Neural cell (in vitro differentiated cells): ENCODE measurements at regions not wholly inside any gene's neighbourhood (a gene's known extent, or its start where the extent isn't known, plus 50 kb on each side); places are given as distances from the start of the nearest gene placed in this dataset.

Experiments used
- H2AFZ ChIP-seq: fragments of 200-600, 300-800 bp; sonication (generic), shearing (Covaris generic); 2 replicates; pipeline ENCODE4 v1.6.0; 2014; ENCODE audit warnings: low read depth, mild to moderate bottlenecking, antibody characterized with exemption, low read length, moderate library complexity
- H3F3A ChIP-seq: fragments of 200-600 bp; shearing (Covaris generic); 2 replicates; pipeline ENCODE4 v1.6.1; 2016; ENCODE audit warnings: mild to moderate bottlenecking, moderate library complexity, mixed read lengths, antibody characterized with exemption, low read length; ENCODE audit not compliant: insufficient read depth, poor library complexity, severe bottlenecking
- H3K27ac ChIP-seq: fragments of 200-600, 300-800 bp; sonication (generic), shearing (Covaris generic); 2 replicates; pipeline ENCODE4 v1.5.1; 2014; ENCODE audit warnings: mild to moderate bottlenecking, low read length, moderate library complexity
- H3K27me3 ChIP-seq: fragments of 300-800, 200-600 bp; sonication (generic), shearing (Covaris generic); 2 replicates; pipeline ENCODE4 v1.6.0; 2014; ENCODE audit warnings: mild to moderate bottlenecking, low read depth, low read length, moderate library complexity; ENCODE audit not compliant: insufficient read depth
- H3K36me3 ChIP-seq: fragments of 300-800, 200-600 bp; sonication (generic), shearing (Covaris generic); 2 replicates; pipeline ENCODE4 v1.5.1; 2014; ENCODE audit warnings: mild to moderate bottlenecking, antibody characterized with exemption, low read length, moderate library complexity; ENCODE audit not compliant: insufficient read depth
- H3K4me2 ChIP-seq: fragments of 300-800, 200-600 bp; sonication (generic), shearing (Covaris generic); 2 replicates; pipeline ENCODE4 v1.6.0; 2014; ENCODE audit warnings: mild to moderate bottlenecking, low read length
- H3K4me3 ChIP-seq: fragments of 300-800, 200-600 bp; sonication (generic), shearing (Covaris generic); 2 replicates; pipeline ENCODE4 v1.5.1; 2014; ENCODE audit warnings: mild to moderate bottlenecking, low read length, moderate library complexity
- H3K79me2 ChIP-seq: fragments of 200-600 bp; shearing (Covaris generic); replicated peaks from 2 replicates; pipeline ENCODE4 v1.6.0; 2014; ENCODE audit warnings: mild to moderate bottlenecking, low read length, moderate library complexity; ENCODE audit not compliant: insufficient read depth
- H3K9ac ChIP-seq: fragments of 300-800, 200-600 bp; sonication (generic), shearing (Covaris generic); 2 replicates; pipeline ENCODE4 v1.6.1; 2016; ENCODE audit warnings: mild to moderate bottlenecking, low read length, mixed read lengths
- H3K9me2 ChIP-seq: fragments of 200-600 bp; shearing (Covaris generic); 2 replicates; pipeline ENCODE4 v1.6.1; 2016; ENCODE audit warnings: mild to moderate bottlenecking, low read length, mixed read lengths; ENCODE audit not compliant: insufficient read depth
- H3K9me3 ChIP-seq: fragments of 200-600, 300-800 bp; sonication (generic), shearing (Covaris generic); 2 replicates; pipeline ENCODE4 v1.6.1; 2016; ENCODE audit warnings: mild to moderate bottlenecking, mixed run types, low read length, moderate library complexity, mixed read lengths
- H4K20me1 ChIP-seq: fragments of 200-600 bp; shearing (Covaris generic); 2 replicates; pipeline ENCODE4 v1.6.1; 2016; ENCODE audit warnings: mild to moderate bottlenecking, mixed run types; ENCODE audit not compliant: insufficient read depth
- EP300 ChIP-seq: fragments of 450-650 bp; conservative IDR thresholded peaks from 2 replicates; pipeline ENCODE4 v1.6.1; 2014; ENCODE audit warnings: antibody characterized with exemption, mild to moderate bottlenecking, moderate library complexity; ENCODE audit not compliant: poor library complexity, severe bottlenecking
- EZH2 ChIP-seq: fragments of 200-600, 300-800 bp; shearing (Covaris generic), sonication (generic); IDR thresholded peaks from 2 replicates; pipeline ENCODE4 v1.6.1; 2014; ENCODE audit warnings: antibody characterized with exemption, low read length, borderline replicate concordance, mild to moderate bottlenecking; ENCODE audit not compliant: insufficient read depth, poor library complexity, severe bottlenecking
- MXI1 ChIP-seq: fragments of 450-650 bp; conservative IDR thresholded peaks from 2 replicates; pipeline ENCODE4 v1.6.1; 2014; ENCODE audit warnings: antibody characterized with exemption, mild to moderate bottlenecking; ENCODE audit not compliant: poor library complexity, severe bottlenecking
- POLR2AphosphoS5 ChIP-seq: IDR thresholded peaks from 2 replicates; pipeline ENCODE4 v1.6.1; 2012
- RAD21 ChIP-seq: fragments of 450-650 bp; conservative IDR thresholded peaks from 2 replicates; pipeline ENCODE4 v1.6.1; 2014; ENCODE audit warnings: antibody characterized with exemption, mild to moderate bottlenecking, moderate library complexity
- SMC3 ChIP-seq: fragments of 450-650 bp; conservative IDR thresholded peaks from 2 replicates; pipeline ENCODE4 v1.6.1; 2014; ENCODE audit warnings: antibody characterized with exemption, mild to moderate bottlenecking, moderate library complexity; ENCODE audit not compliant: poor library complexity
- TAF1 ChIP-seq: IDR thresholded peaks from 2 replicates; pipeline ENCODE4 v1.6.1; 2012; ENCODE audit warnings: low read depth
- TF ChIP-seq, protein P1 (sequence below): fragments of 450-650 bp; IDR thresholded peaks from 2 replicates; pipeline ENCODE4 v1.5.1; 2014; ENCODE audit warnings: antibody characterized with exemption, mild to moderate bottlenecking, moderate library complexity; ENCODE audit not compliant: poor library complexity, severe bottlenecking
- TF ChIP-seq, protein P2 (sequence below): IDR thresholded peaks from 2 replicates; pipeline ENCODE4 v1.6.1; 2012; ENCODE audit warnings: borderline replicate concordance

DNA sequence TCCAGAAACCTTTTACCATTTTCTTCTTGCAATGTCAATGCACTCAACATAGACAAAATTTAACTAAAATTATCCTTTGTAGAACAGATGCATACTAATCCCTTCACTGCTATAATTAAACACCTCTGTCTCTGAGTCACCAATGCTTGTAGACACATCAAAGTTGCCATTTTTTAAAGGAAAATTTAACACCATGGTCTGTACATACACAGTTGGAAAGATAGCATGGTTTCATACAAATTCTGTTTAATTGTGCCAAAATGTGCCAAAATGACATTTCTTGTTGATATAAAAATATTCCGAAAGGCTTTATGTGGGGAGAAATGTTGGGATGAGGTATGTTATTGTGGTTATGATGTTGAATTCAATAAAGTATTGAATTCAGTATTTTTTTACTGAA, 125.8 kb downstream of the NEUROD6 start:
- Histone ChIP-seq H3K9me3 (no peaks in the 10 kb centered on the region), H3K79me2 (no peaks in the 10 kb centered on the region), H2AFZ (no peak overlapping the region), H3K36me3 (no peaks in the 10 kb centered on the region), H3F3A (no peaks in the 10 kb centered on the region), H3K4me3 (no peak overlapping the region), H3K4me2 (no peak overlapping the region), H3K9me2 (no peaks in the 10 kb centered on the region), H3K27me3 (no peaks in the 10 kb centered on the region), H3K9ac (no peak overlapping the region), H4K20me1 (no peaks in the 10 kb centered on the region), H3K27ac (no peak overlapping the region)
- TF ChIP-seq, protein P1, sequence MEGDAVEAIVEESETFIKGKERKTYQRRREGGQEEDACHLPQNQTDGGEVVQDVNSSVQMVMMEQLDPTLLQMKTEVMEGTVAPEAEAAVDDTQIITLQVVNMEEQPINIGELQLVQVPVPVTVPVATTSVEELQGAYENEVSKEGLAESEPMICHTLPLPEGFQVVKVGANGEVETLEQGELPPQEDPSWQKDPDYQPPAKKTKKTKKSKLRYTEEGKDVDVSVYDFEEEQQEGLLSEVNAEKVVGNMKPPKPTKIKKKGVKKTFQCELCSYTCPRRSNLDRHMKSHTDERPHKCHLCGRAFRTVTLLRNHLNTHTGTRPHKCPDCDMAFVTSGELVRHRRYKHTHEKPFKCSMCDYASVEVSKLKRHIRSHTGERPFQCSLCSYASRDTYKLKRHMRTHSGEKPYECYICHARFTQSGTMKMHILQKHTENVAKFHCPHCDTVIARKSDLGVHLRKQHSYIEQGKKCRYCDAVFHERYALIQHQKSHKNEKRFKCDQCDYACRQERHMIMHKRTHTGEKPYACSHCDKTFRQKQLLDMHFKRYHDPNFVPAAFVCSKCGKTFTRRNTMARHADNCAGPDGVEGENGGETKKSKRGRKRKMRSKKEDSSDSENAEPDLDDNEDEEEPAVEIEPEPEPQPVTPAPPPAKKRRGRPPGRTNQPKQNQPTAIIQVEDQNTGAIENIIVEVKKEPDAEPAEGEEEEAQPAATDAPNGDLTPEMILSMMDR, result no peak
- TF ChIP-seq POLR2AphosphoS5, result no peak
- TF ChIP-seq EZH2, result no peak
- TF ChIP-seq, protein P2, sequence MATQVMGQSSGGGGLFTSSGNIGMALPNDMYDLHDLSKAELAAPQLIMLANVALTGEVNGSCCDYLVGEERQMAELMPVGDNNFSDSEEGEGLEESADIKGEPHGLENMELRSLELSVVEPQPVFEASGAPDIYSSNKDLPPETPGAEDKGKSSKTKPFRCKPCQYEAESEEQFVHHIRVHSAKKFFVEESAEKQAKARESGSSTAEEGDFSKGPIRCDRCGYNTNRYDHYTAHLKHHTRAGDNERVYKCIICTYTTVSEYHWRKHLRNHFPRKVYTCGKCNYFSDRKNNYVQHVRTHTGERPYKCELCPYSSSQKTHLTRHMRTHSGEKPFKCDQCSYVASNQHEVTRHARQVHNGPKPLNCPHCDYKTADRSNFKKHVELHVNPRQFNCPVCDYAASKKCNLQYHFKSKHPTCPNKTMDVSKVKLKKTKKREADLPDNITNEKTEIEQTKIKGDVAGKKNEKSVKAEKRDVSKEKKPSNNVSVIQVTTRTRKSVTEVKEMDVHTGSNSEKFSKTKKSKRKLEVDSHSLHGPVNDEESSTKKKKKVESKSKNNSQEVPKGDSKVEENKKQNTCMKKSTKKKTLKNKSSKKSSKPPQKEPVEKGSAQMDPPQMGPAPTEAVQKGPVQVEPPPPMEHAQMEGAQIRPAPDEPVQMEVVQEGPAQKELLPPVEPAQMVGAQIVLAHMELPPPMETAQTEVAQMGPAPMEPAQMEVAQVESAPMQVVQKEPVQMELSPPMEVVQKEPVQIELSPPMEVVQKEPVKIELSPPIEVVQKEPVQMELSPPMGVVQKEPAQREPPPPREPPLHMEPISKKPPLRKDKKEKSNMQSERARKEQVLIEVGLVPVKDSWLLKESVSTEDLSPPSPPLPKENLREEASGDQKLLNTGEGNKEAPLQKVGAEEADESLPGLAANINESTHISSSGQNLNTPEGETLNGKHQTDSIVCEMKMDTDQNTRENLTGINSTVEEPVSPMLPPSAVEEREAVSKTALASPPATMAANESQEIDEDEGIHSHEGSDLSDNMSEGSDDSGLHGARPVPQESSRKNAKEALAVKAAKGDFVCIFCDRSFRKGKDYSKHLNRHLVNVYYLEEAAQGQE, result no peak
- TF ChIP-seq SMC3, result no peak
- TF ChIP-seq TAF1, result no peak
- no peak for TF ChIP-seq MXI1
- no peak for TF ChIP-seq EP300
- no peak for TF ChIP-seq RAD21

DNA sequence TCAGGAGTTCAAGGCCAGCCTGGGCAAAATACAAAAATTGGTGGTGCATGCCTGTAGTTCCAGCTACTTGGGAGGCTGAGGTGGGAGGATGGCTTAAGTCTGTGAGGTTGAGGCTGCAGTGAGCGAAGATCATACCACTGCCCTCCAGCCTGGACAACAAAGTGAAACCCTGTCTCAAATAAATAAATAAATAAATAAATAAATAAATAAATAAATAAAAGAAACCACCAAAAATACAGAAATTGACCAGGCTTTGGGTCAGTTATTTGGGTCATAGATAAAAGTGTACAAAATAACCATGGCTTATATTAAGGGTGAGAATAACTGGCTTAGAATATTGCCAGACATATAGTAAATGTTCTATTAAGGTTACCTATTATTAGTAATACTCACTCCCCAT, 129.2 kb downstream of the NEUROD6 start:
- Histone ChIP-seq H3K4me3 (no peak overlapping the region), H3K27ac (no peak overlapping the region), H3K27me3 (no peaks in the 10 kb centered on the region), H3F3A (no peaks in the 10 kb centered on the region), H3K9me3 (no peaks in the 10 kb centered on the region), H3K9ac (no peak overlapping the region), H4K20me1 (no peaks in the 10 kb centered on the region), H2AFZ (no peak overlapping the region), H3K79me2 (no peaks in the 10 kb centered on the region), H3K36me3 (no peaks in the 10 kb centered on the region), H3K9me2 (no peaks in the 10 kb centered on the region), H3K4me2 (no peak overlapping the region)
- TF ChIP-seq, protein P1, result no peak
- TF ChIP-seq POLR2AphosphoS5, result no peak
- TF ChIP-seq MXI1, result no peak
- no peak for TF ChIP-seq SMC3
- no peak for TF ChIP-seq RAD21
- no peak for TF ChIP-seq TAF1
- no peak for TF ChIP-seq EZH2
- TF ChIP-seq EP300, result no peak
- TF ChIP-seq, protein P2, result no peak
